Stimulated activated CD8-positive, alpha-beta memory T cell treated with anti-CD3 and anti-CD28 coated beads, Interleukin-7, amount 100 ng/mL, for 4 hours (primary cell): ENCODE measurements at regions not wholly inside any gene's neighbourhood (a gene's known extent, or its start where the extent isn't known, plus 50 kb on each side); places are given as distances from the start of the nearest gene placed in this dataset.
"Not testable (repeated sequence)": the region's sequence is repeated elsewhere in the genome, so short reads cannot be mapped to it uniquely, and the experiment has no call there.

Source experiments
- DNase-seq, 2 donors: peaks; one replicate each; pipeline ENCODE4 v3.0.0-alpha.2; 2020; ENCODE audit warnings: low read depth in 2 of 2

DNA sequence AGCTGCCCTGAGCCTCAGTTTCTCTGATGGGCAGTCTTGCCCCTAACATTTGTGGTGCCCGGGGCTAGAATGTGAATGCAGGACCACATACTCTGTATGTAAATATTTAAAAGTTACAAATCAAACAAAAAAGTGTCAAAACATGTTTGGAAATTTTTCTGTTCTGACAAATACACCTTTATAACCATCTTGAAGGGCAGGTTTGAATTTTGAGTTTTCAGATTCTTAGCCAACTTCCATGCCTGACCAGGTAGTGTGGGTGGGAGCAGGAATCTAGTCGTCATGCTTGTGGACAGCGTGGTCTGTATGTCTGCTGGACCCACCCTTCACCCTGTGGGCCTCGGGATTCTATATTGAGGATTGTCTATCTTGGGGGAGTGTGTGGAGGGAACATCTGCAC is 325.1 kb downstream of the SOX4 start:
- no peak for DNase-seq

- no peak for DNase-seq
Observed at GRCh38 chr6:21922086-21922485, 328.5 kb downstream of the SOX4 start.

- no peak for DNase-seq
Observed at GRCh38 chr6:21924002-21924401, 330.5 kb downstream of the SOX4 start.

GRCh38 chr6:21928827-21929226 is 335.3 kb downstream of the SOX4 start:
- no peak for DNase-seq

GRCh38 chr6:21931641-21932335 is 338.2 kb downstream of the SOX4 start:
- DNase-seq, result no peak

GRCh38 chr6:21933351-21933750 is 339.8 kb downstream of the SOX4 start:
- DNase-seq, result no peak

DNA sequence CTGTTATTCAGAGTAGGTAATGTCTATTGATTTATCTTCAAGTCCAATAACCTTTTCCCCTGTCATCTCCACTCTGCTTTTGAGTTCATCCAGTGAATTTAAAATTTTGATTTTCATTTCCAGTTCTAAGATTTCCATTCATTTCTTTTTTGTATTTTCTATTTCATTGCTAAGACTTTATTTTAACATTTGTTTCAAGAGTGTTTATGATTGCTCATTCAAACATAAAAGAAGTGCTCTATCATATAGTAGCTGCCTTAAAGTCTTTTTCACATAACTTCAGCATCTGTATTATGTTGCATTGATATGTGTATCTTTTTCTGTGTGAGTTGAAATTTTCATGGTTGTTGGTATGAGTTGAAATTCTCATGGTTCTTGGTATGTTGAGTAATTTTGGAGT is 341.6 kb downstream of the SOX4 start:
- no peak for DNase-seq

DNA sequence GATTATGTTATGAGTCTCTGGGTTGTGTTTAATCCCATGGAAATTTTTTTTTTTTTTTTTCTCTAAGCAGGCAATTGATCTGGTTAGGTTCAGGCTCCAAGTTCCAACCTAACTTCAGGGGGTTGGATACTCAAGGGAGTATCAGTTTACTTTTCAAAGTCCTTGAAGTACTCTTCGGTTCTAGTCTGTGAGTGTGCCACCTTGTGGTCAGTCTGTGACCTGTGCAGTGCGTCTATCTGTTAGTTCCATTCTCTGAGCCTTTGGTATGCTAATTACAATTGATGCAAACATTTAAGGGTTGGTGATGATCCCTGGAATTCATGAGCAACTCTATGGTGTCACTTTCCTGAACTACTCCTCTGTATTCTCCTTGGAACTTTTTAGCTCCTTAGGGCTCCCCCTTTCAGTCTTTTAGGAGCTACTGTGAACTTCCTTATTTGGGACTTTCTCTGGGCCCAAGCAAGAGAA is 342.0 kb downstream of the SOX4 start:
- no peak for DNase-seq

GRCh38 chr6:21937466-21937865 is 343.9 kb downstream of the SOX4 start:
- DNase-seq, result no peak

DNA sequence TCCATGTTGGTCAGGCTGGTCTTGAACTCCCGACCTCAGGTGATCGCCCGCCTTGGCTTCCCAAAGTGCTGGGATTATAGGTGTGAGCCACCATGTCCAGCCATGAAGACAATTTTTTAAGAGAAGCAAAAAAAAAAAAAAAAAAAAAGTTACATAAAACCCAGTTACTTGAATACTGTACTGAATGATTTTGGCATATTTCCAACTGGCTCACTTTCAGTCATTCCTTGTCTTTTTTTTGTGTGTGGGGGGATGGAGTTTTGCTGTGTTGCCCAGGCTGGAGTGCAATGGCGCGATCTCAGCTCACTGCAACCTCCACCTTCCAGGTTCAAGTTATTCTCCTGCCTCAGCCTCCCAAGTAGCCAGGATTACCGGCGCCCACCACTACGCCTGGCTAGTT is 345.5 kb downstream of the SOX4 start:
- DNase-seq, result not testable (repeated sequence)

DNA sequence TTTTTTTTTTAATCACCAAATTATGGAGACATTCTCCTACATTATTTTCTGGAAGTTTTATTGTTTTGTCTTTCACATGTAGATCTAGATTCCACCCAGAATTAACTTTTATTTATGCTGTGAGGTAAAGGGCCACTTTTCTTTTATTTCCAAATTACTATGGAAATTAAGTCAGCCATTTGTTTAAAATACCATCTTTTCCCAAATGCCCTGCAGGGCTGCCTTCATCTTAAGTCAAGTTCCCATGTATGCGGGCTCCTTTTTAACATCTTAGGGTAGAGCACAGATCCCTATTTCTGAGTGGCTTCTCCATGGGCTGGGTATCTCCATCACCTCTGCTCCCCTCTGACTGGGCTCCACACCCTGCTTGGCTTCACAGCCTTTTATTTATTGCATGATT is 348.4 kb downstream of the SOX4 start:
- DNase-seq, result no peak

DNA sequence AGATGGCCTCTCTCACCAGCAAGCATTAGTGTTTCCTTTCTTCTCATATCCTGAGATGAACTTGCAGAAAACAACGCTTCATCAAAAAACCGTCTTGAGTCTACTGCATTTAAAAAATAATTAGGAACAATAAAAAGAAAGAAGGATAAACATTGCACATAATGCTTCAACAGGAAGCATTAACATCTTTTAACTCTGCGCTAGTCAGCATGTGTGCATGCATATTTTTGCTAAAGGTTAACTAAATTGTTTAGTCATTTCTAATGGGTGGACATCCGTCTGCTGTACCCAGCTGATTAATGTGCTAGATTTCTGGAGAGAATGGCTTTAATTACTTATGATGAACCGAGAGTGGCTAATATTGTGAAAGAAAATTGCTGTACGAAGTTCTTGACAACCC is 349.3 kb downstream of the SOX4 start:
- DNase-seq, result no peak

- DNase-seq, result no peak
Observed at GRCh38 chr6:21946298-21946783, 350.5 kb downstream of the PRL start.

DNA sequence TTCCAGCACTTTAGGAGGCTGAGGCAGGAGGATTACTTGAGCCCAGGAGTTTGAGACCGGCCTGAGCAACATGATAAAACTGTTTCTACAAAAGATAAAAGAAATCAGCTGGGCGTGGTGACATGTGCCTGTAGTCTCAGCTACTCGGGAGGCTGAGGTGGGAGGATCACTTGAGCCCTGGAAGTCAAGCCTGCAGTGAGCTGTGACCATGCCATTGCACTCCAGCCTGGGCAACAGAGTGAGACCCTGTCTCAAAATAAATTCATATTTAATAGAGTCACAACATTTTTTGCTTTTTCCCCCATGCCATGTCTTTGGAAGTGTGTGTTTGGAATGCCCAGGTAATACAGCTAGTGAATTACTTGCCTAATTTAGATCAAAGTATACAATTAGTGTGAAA is 349.6 kb downstream of the PRL start:
- not testable (repeated sequence) for DNase-seq

DNA sequence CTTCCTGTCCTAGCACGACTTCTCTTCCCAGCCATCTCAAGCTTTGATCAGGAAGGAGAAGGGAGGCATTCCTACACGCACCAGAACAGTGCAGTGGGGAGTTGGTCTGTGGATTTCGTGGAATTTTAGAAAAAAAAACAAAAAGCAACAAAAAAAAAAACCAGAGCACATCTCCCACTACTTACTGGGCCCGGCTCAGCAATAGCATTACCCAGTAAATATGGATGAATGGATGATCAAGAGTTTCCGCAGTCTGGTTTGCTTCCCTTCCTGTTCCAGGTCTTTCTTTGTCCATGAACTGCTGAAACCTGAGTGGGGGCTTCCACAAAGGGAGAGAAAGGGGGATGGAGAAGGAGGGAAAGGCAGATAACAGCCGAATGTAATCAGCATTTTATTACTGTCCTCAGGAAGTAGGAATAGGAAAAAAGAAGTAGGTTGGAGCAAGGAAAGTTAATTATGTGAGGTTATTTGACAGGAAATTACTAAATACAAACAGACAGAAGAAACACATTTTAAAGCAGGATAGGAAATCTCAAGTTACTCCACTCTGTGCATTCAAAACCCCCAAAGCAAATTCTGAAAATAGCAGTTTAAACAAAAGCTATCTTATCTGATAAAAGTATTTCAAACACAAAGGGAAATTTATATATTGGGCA is 349.0 kb downstream of the PRL start:
- no peak for DNase-seq

DNA sequence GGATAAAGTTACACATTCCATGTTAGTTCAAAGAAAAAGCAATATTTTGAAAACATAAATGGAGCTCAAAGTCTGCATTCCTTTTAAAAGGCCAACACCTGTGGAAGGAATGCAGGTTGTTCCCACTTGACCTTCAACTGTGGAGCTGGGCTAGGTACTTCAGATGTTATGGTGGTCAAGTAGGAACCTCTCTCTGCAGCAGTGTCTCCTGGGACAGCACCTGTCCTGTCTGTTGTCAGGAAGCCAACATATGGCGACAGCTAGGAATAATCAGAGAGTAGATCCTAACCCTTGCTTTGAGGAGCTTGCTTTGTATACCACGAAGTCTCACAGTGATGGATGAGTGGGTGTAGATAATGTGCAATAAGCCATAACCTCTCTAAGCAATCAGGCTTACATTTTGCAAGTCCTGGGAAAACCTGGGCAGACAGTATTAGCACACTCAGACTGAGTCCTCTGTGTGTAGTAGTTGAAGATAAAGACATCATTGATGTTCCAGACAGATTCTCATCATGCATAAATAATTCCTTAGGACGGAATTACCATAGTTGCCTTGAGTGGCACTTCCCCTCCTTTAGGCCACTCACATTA is 347.5 kb downstream of the PRL start:
- no peak for DNase-seq

DNA sequence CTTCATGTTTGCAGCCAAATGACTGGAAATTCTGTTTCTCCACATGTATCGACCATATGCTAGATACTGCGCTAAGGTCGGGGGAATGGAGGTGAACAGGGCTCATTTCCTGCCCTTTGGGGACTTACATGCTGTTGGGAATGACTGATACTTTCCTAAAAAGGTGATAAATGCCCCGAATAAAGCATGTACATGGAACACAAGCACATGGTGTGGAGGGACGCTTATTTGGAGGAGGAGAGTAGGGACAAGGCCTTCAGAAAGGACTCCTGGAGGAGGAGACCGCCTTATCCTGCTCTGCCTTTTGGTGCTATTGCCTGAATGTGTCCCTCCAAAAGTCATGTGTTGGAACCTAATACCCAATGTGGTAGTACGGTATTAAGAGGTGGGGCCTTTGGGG is 344.5 kb downstream of the PRL start:
- DNase-seq, result no peak

GRCh38 chr6:21953831-21954801 is 342.7 kb downstream of the PRL start:
- no peak for DNase-seq

DNA sequence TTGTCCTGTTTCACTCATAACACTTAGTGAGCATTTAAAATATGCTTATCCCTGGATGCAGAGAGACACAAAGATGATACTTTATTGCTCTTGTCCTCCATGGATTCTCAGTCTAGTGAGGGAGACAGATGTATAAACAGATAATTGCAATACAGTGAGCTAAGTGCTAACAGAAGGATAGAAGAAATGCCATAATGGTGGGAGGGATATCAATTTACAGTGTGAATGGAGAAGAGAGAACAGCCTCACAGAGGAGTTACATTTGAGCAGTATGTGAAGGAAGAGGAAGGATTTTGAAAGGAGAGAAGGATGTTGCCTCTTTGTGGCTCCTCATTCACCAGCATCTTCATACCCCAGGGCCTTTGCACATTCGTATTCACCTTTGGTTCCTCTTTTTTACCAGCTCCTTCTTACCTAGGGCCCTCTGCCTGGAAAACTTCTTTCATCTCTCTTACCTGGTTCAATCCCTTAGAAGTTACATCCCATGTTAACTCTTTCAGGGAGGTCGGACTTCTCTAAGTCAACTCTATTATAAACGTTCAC is 341.7 kb downstream of the PRL start:
- no peak for DNase-seq

GRCh38 chr6:21955951-21956350 is 340.9 kb downstream of the PRL start:
- no peak for DNase-seq

DNA sequence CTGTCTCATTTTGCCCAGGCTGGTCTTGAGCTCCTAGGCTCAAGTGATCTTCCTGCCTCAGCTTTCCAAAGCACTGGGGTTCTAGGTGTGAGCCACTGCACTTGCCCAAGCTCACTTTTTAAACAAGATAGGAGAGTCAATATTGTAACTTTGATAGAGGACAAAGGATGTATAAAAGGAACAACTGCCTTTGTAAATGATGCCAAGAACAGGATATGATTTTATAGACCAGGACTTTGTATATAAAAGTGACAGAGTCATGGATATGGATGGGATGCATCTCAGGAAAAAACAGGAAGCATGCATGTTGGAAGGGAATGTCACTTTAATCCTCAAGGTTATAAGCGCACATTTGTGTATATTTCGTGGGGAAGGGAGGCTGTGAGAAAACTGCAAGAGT is 338.4 kb downstream of the PRL start:
- DNase-seq, result no peak

GRCh38 chr6:21961226-21961625 is 335.6 kb downstream of the PRL start:
- DNase-seq, result no peak
